GM12878 (cell line): ENCODE measurements at regions not wholly inside any gene's neighbourhood (a gene's known extent, or its start where the extent isn't known, plus 50 kb on each side); places are given as distances from the start of the nearest gene placed in this dataset.

Experiments
- ATAC-seq: fragments of 200-7000 bp; cut with Tn5 transposase; 3 replicates; pipeline ENCODE4 v1.9.1; 2020; ENCODE audit warnings: mild to moderate bottlenecking, moderate library complexity
- BruUV-seq: library from RNA; stranded (reverse); fragments of 400-500 nt; replicated peaks from 2 replicates; lab custom pipeline; 2021; lab: Mats Ljungman, UMichigan
- CTCF ChIA-PET: fragments of 300-600 bp; sonication (Branson Sonifier 250); formaldehyde crosslinking; extraction: SDS; loops from one replicate; lab custom pipeline; 2021; ENCODE audit warnings: inconsistent platforms; lab: Yijun Ruan, JAX
- POLR2A ChIA-PET: fragments of 350-600 bp; formaldehyde crosslinking; extraction: SDS; loops from one replicate; lab custom pipeline; 2021; ENCODE audit warnings: inconsistent platforms; lab: Charles Lee
- RAD21 ChIA-PET: fragments of 300-600 bp; sonication (Branson Sonifier 250); formaldehyde crosslinking; loops from one replicate; lab custom pipeline; 2023; ENCODE audit warnings: antibody characterized with exemption; ENCODE audit not compliant: unreplicated experiment; lab: Charles Lee
- SMC1A ChIA-PET: fragments of 300-600 bp; sonication (Branson Sonifier 250); formaldehyde crosslinking; loops from one replicate; lab custom pipeline; 2023; ENCODE audit not compliant: unreplicated experiment, uncharacterized antibody; lab: Charles Lee
- DNase-seq: peaks from one replicate; pipeline ENCODE4 v3.0.0-alpha.2; 2011; ENCODE audit warnings: low read depth, low spot score
- FAIRE-seq: peaks from 3 replicates; lab custom pipeline; 2011; peaks lifted over from hg19 to GRCh38; lab: Jason Lieb, UNC
- H2AFZ ChIP-seq: 2 replicates; pipeline ENCODE4 v1.6.0; 2011; ENCODE audit warnings: low read depth, low read length, control low read depth; ENCODE audit not compliant: control insufficient read depth
- H3K27ac ChIP-seq: 2 replicates; pipeline ENCODE4 v1.5.1; 2011; ENCODE audit warnings: control low read depth; ENCODE audit not compliant: control insufficient read depth, insufficient read depth
- H3K27me3 ChIP-seq, 2 experiments: replicated peaks in 1 of 2; 2 replicates each; pipeline versions ENCODE4 v1.6.0 to v1.6.1; 2011; ENCODE audit warnings: low read length in 1 of 2; ENCODE audit not compliant: control insufficient read depth in 2 of 2, insufficient read depth in 2 of 2
- H3K36me3 ChIP-seq, 2 experiments: 2 replicates each; pipeline ENCODE4 v1.5.1; 2011; ENCODE audit warnings: low read length in 1 of 2; ENCODE audit not compliant: control insufficient read depth in 2 of 2, insufficient read depth in 2 of 2
- H3K4me1 ChIP-seq: 2 replicates; pipeline ENCODE4 v1.6.1; 2011; ENCODE audit warnings: mild to moderate bottlenecking, low read length, moderate library complexity, mixed read lengths; ENCODE audit not compliant: control insufficient read depth, insufficient read depth
- H3K4me2 ChIP-seq: 2 replicates; pipeline ENCODE4 v1.6.0; 2011; ENCODE audit warnings: control low read depth; ENCODE audit not compliant: control insufficient read depth, insufficient read depth
- H3K4me3 ChIP-seq: fragments of 200-600 bp; sonication (generic); 2 replicates; pipeline ENCODE4 v1.5.1; 2016
- H3K79me2 ChIP-seq: 2 replicates; pipeline ENCODE4 v1.6.0; 2011; ENCODE audit warnings: low read length; ENCODE audit not compliant: control insufficient read depth, insufficient read depth
- H3K9ac ChIP-seq: 2 replicates; pipeline ENCODE4 v1.8.0; 2011; ENCODE audit warnings: low read length, control low read depth, mixed read lengths; ENCODE audit not compliant: control insufficient read depth, insufficient read depth
- H3K9me3 ChIP-seq: replicated peaks from 3 replicates; pipeline ENCODE4 v1.5.1; 2011; ENCODE audit warnings: mild to moderate bottlenecking, low read length; ENCODE audit not compliant: control insufficient read depth, insufficient read depth
- H4K20me1 ChIP-seq: 2 replicates; pipeline ENCODE4 v1.6.0; 2011; ENCODE audit not compliant: control insufficient read depth, insufficient read depth
- ASH2L ChIP-seq: fragments of 300-600, 200-600 bp; sonication (generic); IDR thresholded peaks from 2 replicates; pipeline ENCODE4 v1.6.1; 2017; ENCODE audit warnings: low read depth, mild to moderate bottlenecking, borderline replicate concordance
- CBX3 ChIP-seq: fragments of 200-600 bp; sonication (generic); IDR thresholded peaks from 2 replicates; pipeline ENCODE4 v1.6.1; 2016; ENCODE audit warnings: low read depth, borderline replicate concordance
- CEBPZ ChIP-seq: fragments of 150-350 bp; IDR thresholded peaks from 2 replicates; pipeline ENCODE4 v1.6.1; 2016; ENCODE audit warnings: low read depth, low read length
- FOXK2 ChIP-seq: fragments of 450-650 bp; IDR thresholded peaks from 2 replicates; pipeline ENCODE4 v1.6.1; 2017; ENCODE audit warnings: mild to moderate bottlenecking, moderate library complexity
- FOXM1 ChIP-seq: IDR thresholded peaks from 2 replicates; pipeline ENCODE4 v1.6.1; 2012; ENCODE audit warnings: low read depth, mild to moderate bottlenecking, inconsistent platforms, low read length, moderate library complexity
- IRF4 ChIP-seq: IDR thresholded peaks from 2 replicates; pipeline ENCODE4 v1.6.1; 2011; ENCODE audit warnings: low read depth, low read length
- JUNB ChIP-seq: IDR thresholded peaks from 2 replicates; pipeline ENCODE4 v1.6.1; 2016; ENCODE audit warnings: antibody characterized with exemption, mild to moderate bottlenecking
- NFIC ChIP-seq: IDR thresholded peaks from 2 replicates; pipeline ENCODE4 v1.6.1; 2012; ENCODE audit warnings: low read depth, mild to moderate bottlenecking, inconsistent platforms, low read length, moderate library complexity
- PBX3 ChIP-seq: IDR thresholded peaks from 2 replicates; pipeline ENCODE4 v1.6.1; 2011; ENCODE audit warnings: mild to moderate bottlenecking, low read depth, low read length, moderate library complexity; ENCODE audit not compliant: insufficient replicate concordance
- RELB ChIP-seq: fragments of 450-650 bp; IDR thresholded peaks from 2 replicates; pipeline ENCODE4 v1.6.1; 2017; ENCODE audit warnings: low read depth, mild to moderate bottlenecking, moderate library complexity
- SMARCA5 ChIP-seq: fragments of 450-650 bp; IDR thresholded peaks from 2 replicates; pipeline ENCODE4 v1.6.1; 2017; ENCODE audit warnings: mild to moderate bottlenecking
- SMC3 ChIP-seq: IDR thresholded peaks from 2 replicates; pipeline ENCODE4 v1.6.1; 2011; ENCODE audit warnings: low read length, improper control_type of control experiment, borderline replicate concordance
- SREBF2 ChIP-seq: IDR thresholded peaks from 2 replicates; pipeline ENCODE4 v1.6.1; 2012; ENCODE audit warnings: mild to moderate bottlenecking, low read length
- STAT3 ChIP-seq: IDR thresholded peaks from 2 replicates; pipeline ENCODE4 v1.6.1; 2011; ENCODE audit warnings: low read depth, low read length, improper control_type of control experiment
- USF1 ChIP-seq: IDR thresholded peaks from 2 replicates; pipeline ENCODE4 v1.6.1; 2011; ENCODE audit warnings: borderline replicate concordance, low read depth, mild to moderate bottlenecking, moderate library complexity, mixed read lengths, low read length; ENCODE audit not compliant: insufficient read depth; ENCODE audit errors: extremely low read length
- YBX1 ChIP-seq: fragments of 450-650 bp; IDR thresholded peaks from 2 replicates; pipeline ENCODE4 v1.6.1; 2016; ENCODE audit warnings: antibody characterized with exemption
- ZBED1 ChIP-seq: IDR thresholded peaks from 2 replicates; pipeline ENCODE4 v1.6.1; 2016; ENCODE audit warnings: borderline replicate concordance
- WGBS: methylation state at CpG from one replicate; pipeline ENCODE4 v1.1.6; 2016; ENCODE audit warnings: low lambda C conversion rate; ENCODE audit not compliant: insufficient replicate concordance, insufficient coverage; ENCODE audit errors: missing lambda C conversion rate; 5-methylcytosine and 5-hydroxymethylcytosine counted together
- in situ Hi-C: fragments of 300-500 bp; cut with MboI; formaldehyde crosslinking; loops from 9 replicates; pipeline ENCODE4 v1.14.3; 2018; ENCODE audit warnings: mixed read lengths
- intact Hi-C: fragments of 100-400 bp; cut with micrococcal nuclease; formaldehyde crosslinking; loops from one replicate; pipeline ENCODE4 v1.14.2; 2022; ENCODE audit not compliant: unreplicated experiment

- TF ChIP-seq JUNB, result peak; percentile 84
- TF ChIP-seq IRF4, result peak; percentile 80; the same call in 1 of the 2 replicates
- TF ChIP-seq SMC3, result no peak
- TF ChIP-seq PBX3, result no peak
- TF ChIP-seq FOXM1, result no peak
- TF ChIP-seq SMARCA5, result no peak
- TF ChIP-seq ZBED1, result no peak
- TF ChIP-seq CBX3, result no peak
- no peak for TF ChIP-seq STAT3
These were observed 222.8 kb upstream of the CDYL start (continued) for GRCh38 chr6:4553387-4553786.

GRCh38 chr6:4550227-4550597 is 226.0 kb upstream of the CDYL start:
- CTCF ChIA-PET, result no interaction called here
- DNase-seq (no peak), FAIRE-seq (no peak), ATAC-seq (no peak; the same call in 2 of the 3 replicates)
- SMC1A ChIA-PET, result no interaction called here
- Histone ChIP-seq H3K9me3 (no peaks in the 10 kb centered on the region), H3K79me2 (no peaks in the 10 kb centered on the region), H3K4me2 (no peak overlapping the region), H3K9ac (no peak overlapping the region), H2AFZ (no peak overlapping the region), H3K36me3 (no peaks in the 10 kb centered on the region), H3K4me1 (no peaks in the 10 kb centered on the region), H3K4me3 (no peak overlapping the region), H3K27me3 (peaks cover 0 to 4% of the 10 kb centered on the region in 2 experiments; a peak in 2 of 4 replicates), H4K20me1 (no peaks in the 10 kb centered on the region), H3K27ac (no peak overlapping the region)
- in situ Hi-C loops (no loop called here), intact Hi-C loops (no loop called here)
- no TSS peak for BruUV-seq
- WGBS, result 100% methylated on average over 1 of the region's 1 CpG
- POLR2A ChIA-PET, result no interaction called here
- RAD21 ChIA-PET, result no interaction called here
- TF ChIP-seq YBX1 (no peak), ZBED1 (no peak), CEBPZ (no peak), USF1 (no peak), SREBF2 (no peak), RELB (no peak), ASH2L (no peak), FOXK2 (no peak), NFIC (no peak)
